Anterior cingulate cortex (tissue), 58 donors: ENCODE measurements at regions not wholly inside any gene's neighbourhood (a gene's known extent, or its start where the extent isn't known, plus 50 kb on each side); places are given as distances from the start of the nearest gene placed in this dataset.

Experiments
- DNase-seq, 58 donors: peaks; one replicate each; lab custom pipeline; 2025; lab: John Stamatoyannopoulos, UW

GRCh38 chr14:36047912-36048311 lies 128.6 kb downstream of the PTCSC3 start:
- no peak for DNase-seq

GRCh38 chr14:36035675-36036074 lies 140.8 kb downstream of the PTCSC3 start:
- no peak for DNase-seq

- no peak for DNase-seq
Measured at GRCh38 chr14:36028665-36029064, 147.9 kb downstream of the PTCSC3 start.

- no peak for DNase-seq
Measured at GRCh38 chr14:36028218-36028617, 148.3 kb downstream of the PTCSC3 start.

- no peak for DNase-seq
Measured at GRCh38 chr14:36027354-36027753, 149.2 kb downstream of the PTCSC3 start.

GRCh38 chr14:36022765-36023410 lies 153.6 kb downstream of the PTCSC3 start:
- DNase-seq: no peak

GRCh38 chr14:36021591-36022320 lies 154.8 kb downstream of the PTCSC3 start:
- DNase-seq: peak in 1 of 58 donors; percentile 42

GRCh38 chr14:36021030-36021422 lies 155.5 kb downstream of the PTCSC3 start:
- DNase-seq: no peak

- peak in 4 of 58 donors; percentile 8 to 47 (median 24) for DNase-seq
Measured at GRCh38 chr14:36020120-36021029, 156.1 kb downstream of the PTCSC3 start.

- no peak for DNase-seq
Measured at GRCh38 chr14:36019126-36019525, 157.4 kb downstream of the PTCSC3 start.

GRCh38 chr14:36014236-36014635 lies 162.3 kb downstream of the PTCSC3 start:
- no peak for DNase-seq

GRCh38 chr14:36013483-36013882 lies 163.0 kb downstream of the PTCSC3 start:
- no peak for DNase-seq

- no peak for DNase-seq
Measured at GRCh38 chr14:36012621-36013020, 163.9 kb downstream of the PTCSC3 start.

- no peak for DNase-seq
Measured at GRCh38 chr14:36009643-36010042, 166.9 kb downstream of the PTCSC3 start.

- no peak for DNase-seq
Measured at GRCh38 chr14:36006623-36007022, 169.9 kb downstream of the PTCSC3 start.

- DNase-seq: no peak
Measured at GRCh38 chr14:36005670-36006069, 170.9 kb downstream of the PTCSC3 start.

- no peak for DNase-seq
Measured at GRCh38 chr14:36001936-36002335, 174.6 kb downstream of the PTCSC3 start.

GRCh38 chr14:35999294-35999693 lies 173.2 kb downstream of the BRMS1L start:
- DNase-seq: no peak

- peak in 23 of 58 donors; percentile 9 to 52 (median 27) for DNase-seq
Measured at GRCh38 chr14:35998303-35998702, 172.2 kb downstream of the BRMS1L start.

- no peak for DNase-seq
Measured at GRCh38 chr14:35993684-35993960, 167.5 kb downstream of the BRMS1L start.
